ENCODE measurements at regions not wholly inside any gene's neighbourhood (a gene's known extent, or its start where the extent isn't known, plus 50 kb on each side); places are given as distances from the start of the nearest gene placed in this dataset.

DNA sequence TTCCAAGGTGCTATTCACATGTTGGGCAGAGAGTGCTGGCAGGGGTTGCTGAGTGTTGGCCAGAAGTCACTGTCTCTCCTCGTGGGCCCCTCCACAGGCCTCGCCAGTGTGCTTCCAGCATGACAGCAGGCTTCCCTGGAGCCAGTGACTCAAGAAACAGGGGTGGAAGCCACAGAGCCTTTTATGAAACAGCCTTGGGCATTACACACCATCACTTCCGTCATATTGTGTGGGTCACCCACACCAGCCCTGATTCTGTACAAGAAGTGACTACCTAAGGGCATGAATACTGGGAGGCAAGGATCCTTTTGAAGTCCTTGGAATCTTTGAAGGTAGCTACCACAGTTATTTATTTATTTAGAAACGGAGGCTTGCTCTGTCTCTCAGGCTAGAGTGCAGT is 177.6 kb upstream of the UBE3A start:
- TF ChIP-seq, protein P1, sequence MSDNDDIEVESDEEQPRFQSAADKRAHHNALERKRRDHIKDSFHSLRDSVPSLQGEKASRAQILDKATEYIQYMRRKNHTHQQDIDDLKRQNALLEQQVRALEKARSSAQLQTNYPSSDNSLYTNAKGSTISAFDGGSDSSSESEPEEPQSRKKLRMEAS (IDR thresholded peaks at IDR 0.05): no peak
- no peak for TF ChIP-seq REST (IDR thresholded peaks at IDR 0.05; ENCODE audit: low read depth)
